COLO668 (cell line): ENCODE measurements at regions not wholly inside any gene's neighbourhood (a gene's known extent, or its start where the extent isn't known, plus 50 kb on each side); places are given as distances from the start of the nearest gene placed in this dataset.
"Not testable (repeated sequence)": the region's sequence is repeated elsewhere in the genome, so short reads cannot be mapped to it uniquely, and the experiment has no call there.

Source experiments
- DNase-seq: peaks from one replicate; lab custom pipeline; 2025; ENCODE audit not compliant: unreplicated experiment; lab: John Stamatoyannopoulos, UW

DNA sequence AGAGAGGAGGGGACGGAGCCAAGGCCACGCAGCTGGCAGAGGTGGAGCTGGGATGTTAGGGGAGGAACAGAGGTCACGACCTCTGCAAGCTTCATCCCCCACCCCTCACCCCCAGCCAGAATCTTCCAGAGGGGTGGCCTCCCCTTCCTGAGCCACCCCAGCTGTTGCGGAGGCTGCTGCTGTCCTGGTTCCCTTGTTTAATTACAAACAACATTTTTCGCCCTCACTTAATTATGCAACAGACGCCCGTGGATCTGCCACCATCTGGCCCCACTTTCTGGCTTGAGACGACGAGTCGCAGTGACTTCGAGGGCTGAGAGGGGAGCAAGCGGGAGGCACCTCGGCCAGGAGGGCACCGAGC is 153.7 kb upstream of the PTPN1 start:
- DNase-seq, result no peak

DNA sequence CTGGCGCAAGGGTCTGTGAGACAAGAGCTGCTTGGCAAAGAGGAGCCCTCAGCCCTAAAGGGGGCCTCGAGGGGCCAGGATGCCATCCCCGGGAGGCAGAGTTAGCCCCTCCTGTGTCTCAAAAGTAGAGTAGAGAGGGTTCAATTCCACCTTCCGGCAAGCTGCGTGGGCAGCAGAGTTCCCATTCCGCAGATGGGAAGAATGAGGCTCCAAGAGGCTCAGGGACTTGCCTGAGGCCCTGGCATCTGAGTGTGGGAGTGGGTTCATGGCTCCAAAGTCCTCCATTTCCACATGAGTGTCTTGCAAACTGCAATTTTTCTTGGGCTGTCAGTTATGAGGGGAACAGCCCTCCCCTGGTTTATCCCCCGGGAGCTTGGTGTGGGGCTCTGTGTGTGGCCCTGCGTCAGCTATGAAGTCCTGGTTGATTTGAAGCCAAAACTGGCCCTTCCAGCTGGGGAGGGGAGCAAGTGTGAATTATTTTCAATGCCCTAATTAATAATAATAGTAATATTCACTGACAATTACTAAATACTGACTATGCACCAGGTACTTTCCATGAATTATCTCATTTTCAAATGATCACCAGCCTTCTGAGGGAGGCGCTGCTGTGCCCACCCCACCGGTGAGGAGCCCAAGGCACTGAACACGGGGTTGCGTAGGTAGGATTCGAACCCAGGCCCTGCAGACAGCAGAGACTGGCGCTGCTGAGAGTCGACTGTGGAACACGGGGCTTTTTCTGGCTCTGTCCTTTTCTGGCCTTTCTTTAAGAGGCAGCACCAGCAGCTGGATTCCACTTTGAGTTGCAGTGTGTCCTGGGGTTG is 153.0 kb upstream of the PTPN1 start:
- no peak for DNase-seq

DNA sequence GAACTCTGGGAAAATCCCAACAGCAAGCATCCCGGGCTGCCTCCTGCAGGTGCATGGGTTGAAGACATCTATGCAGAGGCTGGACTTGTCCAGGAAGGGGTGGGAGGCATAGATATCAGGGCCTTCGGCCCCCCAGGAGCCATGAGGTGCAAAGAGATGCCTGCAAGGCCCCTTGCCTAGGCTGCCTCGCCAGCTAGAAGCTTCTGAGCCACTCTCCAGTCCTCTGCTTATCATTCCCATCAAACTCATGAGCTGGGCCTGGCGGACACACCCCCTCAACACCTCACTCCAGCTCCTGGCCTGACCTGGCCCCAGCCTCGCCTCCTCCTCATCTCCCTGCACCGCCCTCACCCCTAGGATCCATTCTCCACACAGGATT is 152.4 kb upstream of the PTPN1 start:
- no peak for DNase-seq

DNA sequence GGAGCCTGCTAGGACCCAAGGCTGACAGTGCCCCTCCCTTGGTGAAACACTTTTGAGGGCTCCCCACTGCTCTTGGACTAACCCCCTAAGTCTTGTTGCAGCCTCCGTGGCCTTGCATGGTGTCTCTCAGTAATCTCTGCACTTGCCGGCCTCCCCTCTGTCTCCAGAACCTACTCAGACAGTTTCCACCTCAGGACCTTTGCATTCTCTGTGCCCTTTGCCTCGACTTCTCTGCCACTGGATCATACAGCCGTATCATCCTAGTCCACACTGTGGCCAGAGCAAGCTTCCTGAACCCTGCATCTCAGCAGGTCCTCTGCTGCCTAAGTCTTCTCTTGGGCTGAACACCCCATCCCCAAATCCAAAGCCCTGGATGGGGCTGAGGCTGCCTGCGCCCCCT is 152.0 kb upstream of the PTPN1 start:
- DNase-seq, result no peak

DNA sequence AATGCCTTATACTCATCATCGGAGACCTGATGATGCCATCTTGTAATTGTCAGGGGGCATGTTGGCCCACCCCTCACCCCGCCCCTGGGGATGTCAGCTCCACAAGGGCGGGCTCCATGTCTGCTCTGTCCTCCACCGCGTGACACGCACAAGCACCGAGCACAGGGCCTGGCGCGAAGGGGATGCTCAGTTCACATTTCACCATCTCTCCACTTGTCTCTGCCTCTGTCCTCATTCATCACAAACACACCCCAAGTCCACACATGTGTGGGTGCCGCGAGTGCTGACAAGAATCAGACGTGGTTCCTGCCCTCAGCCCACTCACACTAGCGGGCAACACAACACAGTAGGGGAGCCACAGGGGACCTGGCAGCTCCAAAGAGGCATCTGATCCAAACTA is 151.2 kb upstream of the PTPN1 start:
- no peak for DNase-seq

DNA sequence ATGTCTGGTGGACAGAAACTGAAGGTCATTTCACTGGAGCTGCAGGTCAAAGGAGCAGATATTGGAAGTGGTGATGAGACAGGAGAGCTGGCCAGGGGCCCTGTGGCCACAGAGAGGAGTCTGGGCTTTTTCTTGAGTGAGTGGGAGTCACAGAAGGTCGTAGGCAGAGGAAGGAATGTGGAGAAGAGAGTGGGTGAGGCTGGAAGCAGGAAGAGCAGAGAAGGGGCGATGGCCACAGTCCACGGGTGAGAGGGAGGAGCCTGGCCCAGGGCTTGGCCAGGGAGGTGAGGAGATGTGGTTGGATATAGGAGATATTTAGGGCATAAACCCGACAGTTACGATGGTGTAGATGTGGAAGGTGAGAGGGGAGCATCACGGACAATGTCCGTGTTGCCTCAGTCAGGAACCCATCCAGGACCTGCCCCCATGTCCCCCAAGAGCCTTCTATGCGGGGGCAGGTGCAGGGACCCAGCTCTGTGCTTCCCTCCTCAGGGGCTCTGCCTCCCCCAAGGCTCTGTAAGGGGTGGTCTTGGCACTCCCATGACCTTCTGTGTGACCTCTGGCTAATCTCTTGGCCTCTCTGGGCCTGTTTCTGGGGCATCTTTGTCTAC is 150.5 kb upstream of the PTPN1 start:
- no peak for DNase-seq

DNA sequence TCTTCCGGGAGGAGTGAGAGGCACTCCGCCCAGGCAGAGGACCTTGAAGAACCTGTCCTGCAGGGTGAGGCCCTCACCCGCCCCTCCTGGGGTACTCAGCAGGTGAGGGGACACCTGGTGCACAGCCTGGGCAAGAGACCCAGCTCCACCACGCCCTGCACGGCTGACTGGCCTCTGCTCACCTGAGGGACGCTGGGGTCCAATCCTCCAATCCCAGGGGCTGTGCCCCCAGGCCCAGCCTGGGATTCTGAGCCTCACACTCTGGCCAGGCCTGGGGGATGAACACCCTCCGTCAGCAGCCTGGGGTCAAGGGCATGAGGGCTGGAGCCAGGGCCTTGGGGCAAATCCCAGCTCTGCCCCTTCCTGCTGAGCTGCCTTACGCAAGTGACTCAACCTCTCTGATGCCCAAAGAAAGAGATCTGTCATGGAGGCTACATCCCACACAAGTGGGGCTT is 149.9 kb upstream of the PTPN1 start:
- DNase-seq, result peak; percentile 56

DNA sequence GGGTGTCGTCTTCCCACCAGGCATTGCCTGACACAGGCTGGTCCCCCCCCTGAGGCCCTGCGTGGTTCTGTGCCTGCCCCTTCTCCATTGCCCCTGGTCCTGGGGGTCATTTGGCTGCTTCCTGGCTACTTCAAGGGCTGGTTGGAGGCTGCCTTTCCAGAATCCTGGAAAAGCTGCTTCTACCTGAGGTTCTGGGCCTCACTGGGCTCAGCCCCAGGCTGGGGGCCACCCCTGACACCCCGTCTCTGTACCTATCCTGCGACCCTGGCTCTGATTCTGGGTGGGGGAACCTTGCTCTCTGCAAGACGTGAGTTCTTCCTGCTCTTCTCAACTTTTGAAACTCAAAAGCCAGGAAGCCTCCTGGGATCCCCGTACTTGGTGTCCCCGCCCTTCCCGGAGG is 149.3 kb upstream of the PTPN1 start:
- DNase-seq, result no peak

DNA sequence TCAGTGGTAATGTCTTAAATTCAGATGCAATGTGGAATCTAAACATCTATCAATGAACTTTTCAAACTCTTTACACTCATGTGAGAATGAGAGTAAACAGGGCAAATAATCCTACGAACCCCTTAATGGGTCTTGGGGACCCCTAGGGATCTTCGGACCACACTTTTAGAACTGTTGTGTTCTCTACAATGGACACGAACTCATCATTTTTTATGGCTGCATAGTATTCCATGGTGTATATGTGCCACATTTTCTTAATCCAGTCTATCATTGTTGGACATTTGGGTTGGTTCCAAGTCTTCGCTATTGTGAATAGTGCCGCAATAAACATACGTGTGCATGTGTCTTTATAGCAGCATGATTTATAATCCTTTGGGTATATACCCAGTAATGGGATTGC is 148.0 kb upstream of the PTPN1 start:
- DNase-seq, result not testable (repeated sequence)

DNA sequence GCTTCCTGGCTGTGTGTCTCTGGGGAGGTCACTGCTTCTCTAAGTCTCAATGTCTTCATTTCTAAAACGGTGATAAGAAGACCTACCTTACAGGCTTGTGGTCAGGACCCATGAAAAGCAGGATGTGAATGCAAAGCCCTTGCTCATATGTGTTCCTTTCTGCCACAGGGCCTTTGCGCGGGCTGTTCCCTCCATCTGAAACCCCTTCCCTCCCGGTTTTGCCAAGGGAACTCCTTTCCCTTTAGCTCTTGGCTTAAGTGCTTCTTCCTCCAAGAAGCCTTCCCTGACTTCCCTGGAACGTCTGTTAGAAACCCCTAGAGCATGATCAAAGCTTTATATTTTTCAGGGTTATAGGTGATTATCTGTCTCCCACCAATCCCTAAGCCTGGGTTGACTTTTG is 147.2 kb upstream of the PTPN1 start:
- DNase-seq, result no peak

DNA sequence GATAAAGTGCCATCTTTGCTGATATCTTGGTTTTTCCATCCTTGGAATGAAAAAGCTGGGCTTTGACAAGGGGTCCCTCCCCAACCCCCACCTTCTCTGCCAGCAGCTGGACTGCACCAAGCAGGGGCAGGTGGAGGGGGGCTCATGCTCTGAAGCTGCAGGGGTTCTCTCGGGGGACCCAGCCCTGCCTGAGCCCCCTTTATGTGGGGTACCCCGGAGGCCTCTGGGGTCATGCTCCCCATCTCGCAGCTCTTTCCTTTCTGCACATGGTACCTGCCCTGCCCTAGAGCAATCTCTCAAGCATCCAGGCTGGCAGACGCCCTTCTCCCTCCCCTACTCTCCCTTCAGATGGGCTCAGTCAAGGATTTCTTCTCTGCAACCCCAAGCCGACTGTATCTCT is 146.7 kb upstream of the PTPN1 start:
- DNase-seq, result no peak

DNA sequence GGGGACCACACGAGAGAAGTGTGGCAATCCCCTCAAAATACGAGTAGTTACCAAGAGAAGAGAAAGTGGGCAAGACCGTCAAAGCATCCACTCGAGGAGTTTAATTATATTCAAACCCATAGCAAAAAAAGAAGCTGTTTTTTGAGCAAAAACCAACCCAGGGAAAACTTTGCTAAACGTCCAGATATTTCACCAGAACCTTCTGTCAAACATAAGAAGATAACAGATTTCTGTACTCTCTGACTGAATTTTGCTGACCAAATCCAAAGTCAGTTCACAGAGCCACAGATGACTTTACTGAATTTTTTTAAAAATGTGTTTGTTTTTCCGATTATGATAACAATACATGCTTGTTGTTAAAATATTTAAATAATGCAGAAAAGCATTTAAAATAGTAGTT is 145.6 kb upstream of the PTPN1 start:
- no peak for DNase-seq

DNA sequence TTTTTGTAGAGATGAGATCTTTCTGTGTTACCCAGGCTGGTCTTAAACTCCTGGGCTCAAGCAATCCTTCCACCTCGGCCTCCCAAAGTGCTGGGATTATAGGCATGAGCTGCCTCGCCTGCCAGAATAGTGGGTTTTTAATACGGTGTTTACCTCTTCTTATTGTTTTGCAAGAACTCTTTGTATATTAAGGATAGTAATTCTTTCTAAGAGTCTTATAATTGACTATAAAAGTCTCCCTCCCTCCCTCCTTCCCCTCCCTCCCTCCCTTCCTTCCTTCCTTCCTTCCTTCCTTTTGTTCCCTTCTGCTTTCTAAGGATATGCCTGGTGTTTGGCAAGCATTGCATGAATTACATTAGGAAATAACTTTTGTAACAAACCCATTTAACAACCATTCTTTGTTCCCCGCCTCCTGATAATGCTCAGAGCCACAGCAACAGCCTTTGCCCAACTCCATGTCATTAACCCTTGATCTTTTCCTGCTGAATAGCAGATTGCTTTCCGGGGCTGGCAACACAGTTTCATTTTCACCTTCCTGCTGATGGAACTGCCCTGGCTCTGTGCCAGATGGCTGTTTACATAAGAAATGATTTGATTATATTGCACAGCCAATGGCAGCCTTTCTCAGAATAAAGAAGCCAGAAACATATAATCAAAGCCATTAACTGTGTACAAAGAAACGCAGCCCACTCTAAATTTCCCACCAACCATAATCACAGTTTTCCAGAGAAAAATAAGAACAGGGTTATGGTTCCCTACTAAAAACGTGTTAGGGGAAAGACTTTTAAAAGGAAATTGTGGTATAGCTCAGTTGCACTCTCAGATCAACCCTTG is 143.7 kb upstream of the PTPN1 start:
- peak; percentile 97 for DNase-seq

DNA sequence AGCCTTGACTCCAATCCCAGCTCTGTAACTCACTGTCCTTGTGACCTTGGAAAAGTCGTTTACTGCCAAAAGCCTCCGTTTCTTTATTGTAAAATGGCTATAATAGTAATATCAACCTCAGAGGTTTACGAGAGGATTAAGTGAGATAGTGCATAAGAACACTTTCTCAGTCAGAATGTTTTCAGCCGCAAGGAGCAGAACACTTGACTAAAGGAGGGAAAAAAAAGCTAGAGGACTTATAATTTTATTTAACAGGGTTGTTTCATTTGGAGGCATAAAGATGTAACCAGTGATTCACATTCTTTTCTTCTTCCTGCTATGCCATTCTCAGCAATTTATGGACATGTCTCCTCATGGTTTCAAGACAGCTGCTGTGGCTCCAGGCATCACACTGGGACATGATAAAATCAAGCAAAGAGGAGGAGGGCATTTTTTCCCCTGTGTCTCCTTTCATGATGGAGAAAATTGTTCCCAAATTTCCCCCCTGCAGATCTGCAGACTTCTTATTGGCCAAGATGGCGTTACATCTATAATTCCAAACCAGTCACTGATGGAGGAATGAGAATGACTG is 143.0 kb upstream of the PTPN1 start:
- no peak for DNase-seq

DNA sequence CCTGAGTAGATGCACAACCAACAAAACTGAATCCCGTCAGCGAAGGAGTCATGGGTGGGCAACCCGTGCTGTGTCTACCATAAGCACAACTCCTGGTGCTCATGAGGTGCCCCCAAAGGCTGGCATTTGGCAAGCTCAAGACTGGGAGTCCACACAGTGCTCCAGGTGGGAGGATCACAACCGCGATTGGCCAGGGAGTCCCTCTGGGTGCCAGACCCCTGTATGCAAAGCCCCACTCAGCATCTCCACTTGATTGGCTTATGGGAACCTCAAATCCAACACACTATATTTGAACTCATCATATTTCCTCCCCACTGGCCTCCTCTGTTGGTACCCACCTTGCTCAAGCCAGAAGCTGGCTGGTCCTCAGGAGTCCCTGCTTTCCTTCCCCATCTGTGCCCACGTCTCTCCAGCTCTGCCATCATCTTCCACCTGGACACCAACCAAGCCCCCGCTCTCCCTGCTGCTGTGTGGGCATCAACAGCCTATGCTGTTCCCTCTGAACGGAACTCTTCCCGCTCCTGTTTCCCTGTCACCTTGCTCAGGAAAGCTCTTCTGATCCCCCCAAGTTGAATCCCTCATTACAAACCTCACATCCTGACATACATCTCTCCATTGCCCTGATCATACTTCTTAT is 142.3 kb upstream of the PTPN1 start:
- no peak for DNase-seq

DNA sequence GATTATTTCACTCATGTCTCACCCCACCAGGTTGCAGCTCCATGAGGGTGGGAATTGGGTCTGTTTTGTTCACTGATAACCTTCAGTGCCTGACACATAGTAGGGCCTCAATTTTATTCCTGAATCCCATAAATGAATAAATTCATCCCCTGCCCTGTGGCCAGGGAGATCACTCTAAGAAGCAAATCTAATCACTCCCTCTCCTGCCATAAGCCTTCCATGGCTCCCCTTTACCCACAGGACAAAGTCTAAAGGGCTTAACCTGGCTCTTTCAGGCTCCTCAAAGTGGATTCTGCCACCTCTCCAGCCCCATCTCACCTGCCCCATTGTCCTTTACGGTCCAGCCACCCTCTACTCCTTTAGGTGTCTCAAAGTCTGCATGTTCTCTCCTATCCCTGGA is 141.8 kb upstream of the PTPN1 start:
- DNase-seq, result no peak

DNA sequence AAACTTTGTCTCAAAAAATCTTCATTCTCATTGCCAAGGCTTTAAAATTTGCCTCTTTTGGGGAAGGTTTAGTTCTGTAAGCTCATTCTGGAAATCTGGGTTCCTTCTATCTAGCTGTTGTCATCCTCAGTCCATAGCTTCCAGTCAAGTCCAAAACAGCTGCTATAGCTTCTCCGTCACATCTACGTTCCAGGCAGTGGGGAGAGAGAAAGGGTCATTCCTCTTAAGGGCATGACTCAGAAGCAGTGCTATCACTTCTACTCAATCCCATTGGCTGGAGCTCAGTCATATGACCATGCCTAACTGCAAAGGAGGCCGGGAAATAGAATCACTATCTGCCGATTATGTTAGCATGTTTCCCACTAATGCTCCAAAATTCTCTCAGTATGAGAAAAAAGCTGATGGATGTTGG is 141.4 kb upstream of the PTPN1 start:
- DNase-seq, result no peak

DNA sequence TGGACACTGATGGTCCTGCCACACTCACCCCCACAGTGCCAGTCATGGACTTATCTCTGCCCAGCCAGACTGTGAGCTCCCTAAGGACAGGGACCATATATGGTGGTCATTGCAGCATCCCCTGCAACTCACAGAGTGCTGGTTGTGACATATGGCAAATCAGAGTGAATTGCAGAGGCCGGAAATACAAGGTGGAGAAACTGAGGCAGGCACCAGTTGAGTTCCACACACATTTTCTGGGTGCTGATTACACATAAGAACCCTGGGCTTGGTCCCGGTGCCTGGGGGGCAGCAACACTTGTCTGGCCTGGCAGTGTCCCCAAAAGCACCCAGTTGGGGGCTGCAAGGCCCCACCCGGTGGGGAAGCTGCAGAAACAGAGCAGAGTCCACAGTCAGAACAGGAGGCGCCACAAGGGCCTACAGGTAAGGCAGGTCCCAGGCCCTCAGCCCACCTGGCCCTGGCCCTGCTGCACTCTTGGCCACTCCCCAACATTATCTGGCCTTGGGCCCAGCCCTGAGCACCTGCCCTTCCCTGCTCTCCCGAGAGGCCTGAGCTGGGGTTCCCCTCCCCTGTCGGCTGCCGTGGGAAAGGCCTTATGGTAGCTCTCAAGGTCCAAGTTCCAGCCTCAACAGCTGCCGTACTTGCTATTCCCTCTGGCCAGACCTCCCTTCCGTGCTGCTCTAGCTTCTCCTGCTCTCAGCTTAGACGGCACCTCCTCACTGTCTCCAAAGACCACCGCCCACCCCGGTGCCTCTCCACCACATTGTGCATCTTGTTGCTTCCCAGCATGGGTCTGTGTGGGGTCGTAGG is 140.8 kb upstream of the PTPN1 start:
- DNase-seq, result peak; percentile 93

DNA sequence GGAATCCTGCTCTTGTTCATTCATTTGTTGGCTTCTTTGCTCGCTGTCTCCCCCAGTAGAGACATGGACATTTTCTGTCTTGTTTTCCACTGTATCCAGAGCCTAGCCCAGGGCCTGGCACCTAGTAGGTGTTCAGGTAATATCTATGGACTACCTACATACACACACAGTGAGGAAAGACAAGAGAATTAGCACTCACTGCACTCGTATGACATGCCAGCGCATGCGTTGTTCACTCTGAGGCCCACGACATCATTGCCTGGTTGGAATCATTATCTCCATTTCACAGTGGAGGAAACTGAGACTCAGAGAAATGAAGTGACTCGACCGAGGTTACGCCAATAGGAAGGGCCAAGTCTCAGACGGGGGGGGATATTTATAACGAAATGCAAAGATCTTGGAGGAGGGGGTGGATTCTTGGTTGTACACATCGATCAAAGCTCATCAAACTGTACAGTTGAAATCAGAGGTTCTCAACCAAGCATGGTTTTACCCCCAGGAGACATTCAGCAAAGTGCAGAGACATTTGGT is 140.1 kb upstream of the PTPN1 start:
- no peak for DNase-seq
